HEK293 (cell line): ENCODE measurements at regions not wholly inside any gene's neighbourhood (a gene's known extent, or its start where the extent isn't known, plus 50 kb on each side); places are given as distances from the start of the nearest gene placed in this dataset.

Experiments used
- CTCF ChIA-PET: fragments of 350-600 bp; formaldehyde crosslinking; extraction: SDS; loops from one replicate; lab custom pipeline; 2021; ENCODE audit warnings: antibody characterized with exemption; lab: Yijun Ruan, JAX
- POLR2A ChIA-PET: fragments of 300-600 bp; formaldehyde crosslinking; extraction: SDS; loops from one replicate; lab custom pipeline; 2020; ENCODE audit warnings: antibody characterized with exemption, inconsistent platforms; lab: Yijun Ruan, JAX
- H3K27ac ChIP-seq: fragments of 200-500 bp; sonication (Bioruptor generic); 2 replicates; pipeline ENCODE4 v1.5.1; 2014; ENCODE audit warnings: low read depth, low read length, control low read depth, inconsistent platforms; ENCODE audit errors: extremely low read depth
- H3K36me3 ChIP-seq, 2 experiments: fragments of 200-500 bp in 1 of 2; sonication (Bioruptor generic) in 1 of 2; 1 replicate in 1 of 2; 2 replicates in 1 of 2; pipeline ENCODE4 v1.5.1; 2014 to 2017; ENCODE audit warnings: inconsistent platforms in 2 of 2, low read length in 2 of 2; ENCODE audit not compliant: control insufficient read depth in 2 of 2, insufficient read depth in 1 of 2
- H3K4me1 ChIP-seq: fragments of 200-500 bp; sonication (Bioruptor generic); 2 replicates; pipeline ENCODE4 v1.5.1; 2014; ENCODE audit warnings: mild to moderate bottlenecking, low read length, inconsistent platforms; ENCODE audit not compliant: control insufficient read depth, insufficient read depth
- H3K4me3 ChIP-seq: 2 replicates; pipeline ENCODE4 v1.5.1; 2011; ENCODE audit warnings: low read depth, mild to moderate bottlenecking, control low read depth, low read length, moderate library complexity
- H3K9me3 ChIP-seq: fragments of 200-500 bp; sonication (Bioruptor generic); 2 replicates; pipeline ENCODE4 v1.5.1; 2014; ENCODE audit warnings: low read depth, low read length, inconsistent platforms; ENCODE audit not compliant: control insufficient read depth, insufficient read depth
- ATF2 ChIP-seq: fragments of 450-650 bp; formaldehyde crosslinking; IDR thresholded peaks from 2 replicates; pipeline ENCODE4 v1.5.1; 2016; ENCODE audit warnings: missing biosample characterization, missing genetic modification characterization, low read depth
- BCL11A ChIP-seq: fragments of 450-650 bp; formaldehyde crosslinking; IDR thresholded peaks from 2 replicates; pipeline ENCODE4 v1.5.1; 2016; ENCODE audit warnings: low read depth, missing biosample characterization, missing genetic modification characterization
- GFI1B ChIP-seq: fragments of 450-650 bp; formaldehyde crosslinking; IDR thresholded peaks from 2 replicates; pipeline ENCODE4 v1.5.1; 2016; ENCODE audit warnings: missing biosample characterization, missing genetic modification characterization
- OVOL3 ChIP-seq: fragments of 450-650 bp; formaldehyde crosslinking; IDR thresholded peaks from 2 replicates; pipeline ENCODE4 v1.5.1; 2016; ENCODE audit warnings: missing biosample characterization, missing genetic modification characterization
- PATZ1 ChIP-seq: fragments of 450-650 bp; formaldehyde crosslinking; IDR thresholded peaks from 2 replicates; pipeline ENCODE4 v1.5.1; 2016; ENCODE audit warnings: missing biosample characterization, missing genetic modification characterization
- SCRT2 ChIP-seq: fragments of 450-650 bp; formaldehyde crosslinking; IDR thresholded peaks from 2 replicates; pipeline ENCODE4 v1.5.1; 2016; ENCODE audit warnings: missing biosample characterization, missing genetic modification characterization
- SP7 ChIP-seq: fragments of 450-650 bp; formaldehyde crosslinking; IDR thresholded peaks from 2 replicates; pipeline ENCODE4 v1.5.1; 2016; ENCODE audit warnings: missing biosample characterization, missing genetic modification characterization
- TRIM28 ChIP-seq: IDR thresholded peaks from 2 replicates; pipeline ENCODE4 v1.6.1; 2011; ENCODE audit warnings: low read length, control low read depth, borderline replicate concordance
- ZBTB17 ChIP-seq: fragments of 450-650 bp; formaldehyde crosslinking; IDR thresholded peaks from 2 replicates; pipeline ENCODE4 v1.5.1; 2016; ENCODE audit warnings: missing biosample characterization, missing genetic modification characterization
- ZBTB44 ChIP-seq: fragments of 450-650 bp; IDR thresholded peaks from 2 replicates; pipeline ENCODE4 v1.5.1; 2018; ENCODE audit warnings: missing biosample characterization, mild to moderate bottlenecking, missing genetic modification characterization
- ZNF23 ChIP-seq: fragments of 450-650 bp; formaldehyde crosslinking; IDR thresholded peaks from 2 replicates; pipeline ENCODE4 v1.5.1; 2016; ENCODE audit warnings: missing biosample characterization, missing genetic modification characterization, borderline replicate concordance
- ZNF239 ChIP-seq: fragments of 450-650 bp; formaldehyde crosslinking; IDR thresholded peaks from 2 replicates; pipeline ENCODE4 v1.5.1; 2016; ENCODE audit warnings: missing biosample characterization, missing genetic modification characterization
- ZNF311 ChIP-seq: fragments of 450-650 bp; formaldehyde crosslinking; IDR thresholded peaks from 2 replicates; pipeline ENCODE4 v1.5.1; 2017; ENCODE audit warnings: missing biosample characterization, missing genetic modification characterization, borderline replicate concordance
- ZNF423 ChIP-seq: fragments of 450-650 bp; formaldehyde crosslinking; IDR thresholded peaks from 2 replicates; pipeline ENCODE4 v1.5.1; 2016; ENCODE audit warnings: missing biosample characterization, missing genetic modification characterization
- ZNF561 ChIP-seq: fragments of 450-650 bp; IDR thresholded peaks from 2 replicates; pipeline ENCODE4 v1.5.1; 2018; ENCODE audit warnings: missing biosample characterization, missing genetic modification characterization, borderline replicate concordance
- ZNF610 ChIP-seq: fragments of 450-650 bp; formaldehyde crosslinking; IDR thresholded peaks from 2 replicates; pipeline ENCODE4 v1.5.1; 2016; ENCODE audit warnings: missing biosample characterization, missing genetic modification characterization, borderline replicate concordance
- TF ChIP-seq, protein P1 (sequence below): fragments of 450-650 bp; formaldehyde crosslinking; IDR thresholded peaks from 2 replicates; pipeline ENCODE4 v1.5.1; 2016; ENCODE audit warnings: missing biosample characterization, missing genetic modification characterization
- TF ChIP-seq, protein P2 (sequence below): fragments of 450-650 bp; formaldehyde crosslinking; IDR thresholded peaks from 2 replicates; pipeline ENCODE4 v1.5.1; 2016; ENCODE audit warnings: missing biosample characterization, missing genetic modification characterization

GRCh38 chr5:73378070-73378469 lies 70.5 kb downstream of the FOXD1 start (continued):
- TF ChIP-seq, protein P1, sequence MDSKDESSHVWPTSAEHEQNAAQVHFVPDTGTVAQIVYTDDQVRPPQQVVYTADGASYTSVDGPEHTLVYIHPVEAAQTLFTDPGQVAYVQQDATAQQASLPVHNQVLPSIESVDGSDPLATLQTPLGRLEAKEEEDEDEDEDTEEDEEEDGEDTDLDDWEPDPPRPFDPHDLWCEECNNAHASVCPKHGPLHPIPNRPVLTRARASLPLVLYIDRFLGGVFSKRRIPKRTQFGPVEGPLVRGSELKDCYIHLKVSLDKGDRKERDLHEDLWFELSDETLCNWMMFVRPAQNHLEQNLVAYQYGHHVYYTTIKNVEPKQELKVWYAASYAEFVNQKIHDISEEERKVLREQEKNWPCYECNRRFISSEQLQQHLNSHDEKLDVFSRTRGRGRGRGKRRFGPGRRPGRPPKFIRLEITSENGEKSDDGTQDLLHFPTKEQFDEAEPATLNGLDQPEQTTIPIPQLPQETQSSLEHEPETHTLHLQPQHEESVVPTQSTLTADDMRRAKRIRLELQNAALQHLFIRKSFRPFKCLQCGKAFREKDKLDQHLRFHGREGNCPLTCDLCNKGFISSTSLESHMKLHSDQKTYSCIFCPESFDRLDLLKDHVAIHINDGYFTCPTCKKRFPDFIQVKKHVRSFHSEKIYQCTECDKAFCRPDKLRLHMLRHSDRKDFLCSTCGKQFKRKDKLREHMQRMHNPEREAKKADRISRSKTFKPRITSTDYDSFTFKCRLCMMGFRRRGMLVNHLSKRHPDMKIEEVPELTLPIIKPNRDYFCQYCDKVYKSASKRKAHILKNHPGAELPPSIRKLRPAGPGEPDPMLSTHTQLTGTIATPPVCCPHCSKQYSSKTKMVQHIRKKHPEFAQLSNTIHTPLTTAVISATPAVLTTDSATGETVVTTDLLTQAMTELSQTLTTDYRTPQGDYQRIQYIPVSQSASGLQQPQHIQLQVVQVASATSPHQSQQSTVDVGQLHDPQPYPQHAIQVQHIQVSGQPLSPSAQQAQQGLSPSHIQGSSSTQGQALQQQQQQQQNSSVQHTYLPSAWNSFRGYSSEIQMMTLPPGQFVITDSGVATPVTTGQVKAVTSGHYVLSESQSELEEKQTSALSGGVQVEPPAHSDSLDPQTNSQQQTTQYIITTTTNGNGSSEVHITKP (tag by site-specific recombination) = peak; percentile 18; the same call in 1 of the 2 replicates
- TF ChIP-seq SCRT2 (tag by site-specific recombination) (0 out of 2 replicates have a peak, but pooled peaks have one; percentile 20), ZNF561 (tag by site-specific recombination) (peak; percentile 69; the same call in 1 of the 2 replicates), SP7 (tag by site-specific recombination) (peak; percentile 43; the same call in 1 of the 2 replicates), ZNF311 (tag by site-specific recombination) (no peak), ATF2 (tag by site-specific recombination) (peak; percentile 80), TRIM28 (peak; percentile 81), ZNF23 (tag by site-specific recombination) (no peak), ZBTB44 (tag by site-specific recombination) (peak; percentile 29; the same call in 1 of the 2 replicates), ZNF610 (tag by site-specific recombination) (0 out of 2 replicates have a peak, but pooled peaks have one; percentile 40), BCL11A (tag by site-specific recombination) (0 out of 2 replicates have a peak, but pooled peaks have one; percentile 10), ZBTB17 (tag by site-specific recombination) (peak; percentile 73), OVOL3 (tag by site-specific recombination) (no peak), GFI1B (tag by site-specific recombination) (0 out of 2 replicates have a peak, but pooled peaks have one; percentile 58), ZNF423 (tag by site-specific recombination) (peak; percentile 75)
- TF ChIP-seq, protein P2, sequence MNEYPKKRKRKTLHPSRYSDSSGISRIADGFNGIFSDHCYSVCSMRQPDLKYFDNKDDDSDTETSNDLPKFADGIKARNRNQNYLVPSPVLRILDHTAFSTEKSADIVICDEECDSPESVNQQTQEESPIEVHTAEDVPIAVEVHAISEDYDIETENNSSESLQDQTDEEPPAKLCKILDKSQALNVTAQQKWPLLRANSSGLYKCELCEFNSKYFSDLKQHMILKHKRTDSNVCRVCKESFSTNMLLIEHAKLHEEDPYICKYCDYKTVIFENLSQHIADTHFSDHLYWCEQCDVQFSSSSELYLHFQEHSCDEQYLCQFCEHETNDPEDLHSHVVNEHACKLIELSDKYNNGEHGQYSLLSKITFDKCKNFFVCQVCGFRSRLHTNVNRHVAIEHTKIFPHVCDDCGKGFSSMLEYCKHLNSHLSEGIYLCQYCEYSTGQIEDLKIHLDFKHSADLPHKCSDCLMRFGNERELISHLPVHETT (tag by site-specific recombination) = no peak

- Histone ChIP-seq H3K9me3 (no peaks in the 10 kb centered on the region), H3K27ac (no peak overlapping the region), H3K36me3 (no peaks in the 10 kb centered on the region), H3K4me3 (no peak overlapping the region), H3K4me1 (peaks cover 43% of the 10 kb centered on the region)
- POLR2A ChIA-PET = no interaction called here
- CTCF ChIA-PET = interaction anchor here (0.7 to 1.5 kb wide), 2 partner anchors 78 to 160 kb away, joined by 3 to 6 read pairs; no protein-coding TSS in a partner anchor
- TF ChIP-seq, protein P1 (tag by site-specific recombination) = no peak
- TF ChIP-seq PATZ1 (tag by site-specific recombination) (no peak), ZNF239 (tag by site-specific recombination) (no peak)
Measured at GRCh38 chr5:73376618-73377170, 71.9 kb downstream of the FOXD1 start.
